Suprapubic skin (tissue), 4 donors: ENCODE measurements at regions not wholly inside any gene's neighbourhood (a gene's known extent, or its start where the extent isn't known, plus 50 kb on each side); places are given as distances from the start of the nearest gene placed in this dataset.
A peak's percentile ranks its signal among the peaks of the same experiment; 100 is the strongest.

Experiments
- DNase-seq, 2 donors: peaks; one replicate each; pipeline ENCODE4 v3.0.0-alpha.2; 2019; ENCODE audit warnings: low spot score in 2 of 2
- H3K27ac ChIP-seq: fragments of 200-600 bp; sonication (generic); one replicate; pipeline ENCODE4 v1.5.1; 2019
- H3K27me3 ChIP-seq: fragments of 200-600 bp; sonication (generic); one replicate; pipeline ENCODE4 v1.5.1; 2019
- H3K36me3 ChIP-seq: fragments of 200-600 bp; sonication (generic); one replicate; pipeline ENCODE4 v1.5.1; 2019
- H3K4me1 ChIP-seq: fragments of 200-600 bp; sonication (generic); one replicate; pipeline ENCODE4 v1.5.1; 2019
- H3K4me3 ChIP-seq: fragments of 200-600 bp; sonication (generic); one replicate; pipeline ENCODE4 v1.5.1; 2019; ENCODE audit warnings: mild to moderate bottlenecking
- H3K9me3 ChIP-seq: fragments of 200-600 bp; sonication (generic); one replicate; pipeline ENCODE4 v1.5.1; 2019
- EP300 ChIP-seq: sonication (generic); formaldehyde crosslinking; IDR thresholded peaks from one replicate; pipeline ENCODE4 v1.6.1; 2017; ENCODE audit warnings: antibody characterized with exemption
- POLR2A ChIP-seq, 2 donors: fragments of 450-650 bp; IDR thresholded peaks; one replicate each; pipeline ENCODE4 v1.6.1; 2017; ENCODE audit warnings: antibody characterized with exemption in 2 of 2, mild to moderate bottlenecking in 2 of 2, moderate library complexity in 2 of 2
- POLR2AphosphoS5 ChIP-seq, 3 donors: sonication (generic); formaldehyde crosslinking; IDR thresholded peaks; one replicate each; pipeline ENCODE4 v1.6.1; 2017; ENCODE audit warnings: antibody characterized with exemption in 3 of 3
- WGBS: methylation state at CpG from one replicate; pipeline ENCODE4 v1.1.5; 2018; 5-methylcytosine and 5-hydroxymethylcytosine counted together
- TF ChIP-seq, protein P1 (sequence below), 2 donors: fragments of 200-600 bp in 1 of 2; fragments of 450-650 bp in 1 of 2; sonication (generic) in 1 of 2; IDR thresholded peaks; one replicate each; pipeline ENCODE4 v1.5.1; 2016 to 2019; ENCODE audit warnings: antibody characterized with exemption in 2 of 2, mild to moderate bottlenecking in 1 of 2, moderate library complexity in 1 of 2

DNA sequence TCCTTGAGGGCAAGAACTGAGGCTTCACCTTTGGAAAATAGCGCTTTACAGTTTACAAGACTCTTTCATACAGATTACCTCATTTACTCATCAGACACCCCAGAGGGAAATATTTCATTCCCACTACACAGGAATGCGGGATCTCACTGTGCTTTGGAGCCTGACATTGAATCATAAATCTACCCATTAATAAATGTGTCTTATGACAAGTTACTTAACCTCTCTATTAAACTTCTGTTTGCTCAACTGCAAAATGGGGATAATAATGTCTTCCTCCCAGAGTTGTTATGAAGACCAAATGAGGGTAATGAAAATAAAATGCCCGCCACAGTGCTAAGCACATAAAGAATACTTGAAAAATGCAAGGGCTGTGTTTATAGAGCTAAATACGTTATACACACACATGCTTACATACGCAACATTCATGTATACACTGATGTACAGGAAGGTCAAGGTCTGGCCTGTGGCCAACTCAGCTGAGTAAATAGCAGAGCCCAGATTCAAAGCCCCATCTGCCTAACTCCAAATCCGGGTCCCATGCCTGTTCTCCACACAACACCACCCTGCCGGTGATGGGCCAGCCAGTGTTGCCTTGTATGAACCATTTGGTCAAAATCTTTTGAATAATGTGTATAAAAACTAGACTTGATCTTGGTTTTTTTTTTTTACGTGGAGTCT is 56.6 kb upstream of the CALM2 start:
- no peaks in the 10 kb centered on the region for H3K27me3 ChIP-seq
- no peak overlapping the region for H3K27ac ChIP-seq
- H3K9me3 ChIP-seq, result no peaks in the 10 kb centered on the region
- TF ChIP-seq POLR2AphosphoS5 (IDR thresholded peaks at IDR 0.05) (no peak), EP300 (no peak), POLR2A (IDR thresholded peaks at IDR 0.05) (no peak)
- TF ChIP-seq, protein P1, sequence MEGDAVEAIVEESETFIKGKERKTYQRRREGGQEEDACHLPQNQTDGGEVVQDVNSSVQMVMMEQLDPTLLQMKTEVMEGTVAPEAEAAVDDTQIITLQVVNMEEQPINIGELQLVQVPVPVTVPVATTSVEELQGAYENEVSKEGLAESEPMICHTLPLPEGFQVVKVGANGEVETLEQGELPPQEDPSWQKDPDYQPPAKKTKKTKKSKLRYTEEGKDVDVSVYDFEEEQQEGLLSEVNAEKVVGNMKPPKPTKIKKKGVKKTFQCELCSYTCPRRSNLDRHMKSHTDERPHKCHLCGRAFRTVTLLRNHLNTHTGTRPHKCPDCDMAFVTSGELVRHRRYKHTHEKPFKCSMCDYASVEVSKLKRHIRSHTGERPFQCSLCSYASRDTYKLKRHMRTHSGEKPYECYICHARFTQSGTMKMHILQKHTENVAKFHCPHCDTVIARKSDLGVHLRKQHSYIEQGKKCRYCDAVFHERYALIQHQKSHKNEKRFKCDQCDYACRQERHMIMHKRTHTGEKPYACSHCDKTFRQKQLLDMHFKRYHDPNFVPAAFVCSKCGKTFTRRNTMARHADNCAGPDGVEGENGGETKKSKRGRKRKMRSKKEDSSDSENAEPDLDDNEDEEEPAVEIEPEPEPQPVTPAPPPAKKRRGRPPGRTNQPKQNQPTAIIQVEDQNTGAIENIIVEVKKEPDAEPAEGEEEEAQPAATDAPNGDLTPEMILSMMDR (IDR thresholded peaks at IDR 0.05), result no peak
- H3K36me3 ChIP-seq, result no peaks in the 10 kb centered on the region
- H3K4me1 ChIP-seq, result peaks cover 6% of the 10 kb centered on the region
- WGBS, result 88% methylated on average over 8 of the region's 8 CpGs
- H3K4me3 ChIP-seq, result no peak overlapping the region
- no peak for DNase-seq

DNA sequence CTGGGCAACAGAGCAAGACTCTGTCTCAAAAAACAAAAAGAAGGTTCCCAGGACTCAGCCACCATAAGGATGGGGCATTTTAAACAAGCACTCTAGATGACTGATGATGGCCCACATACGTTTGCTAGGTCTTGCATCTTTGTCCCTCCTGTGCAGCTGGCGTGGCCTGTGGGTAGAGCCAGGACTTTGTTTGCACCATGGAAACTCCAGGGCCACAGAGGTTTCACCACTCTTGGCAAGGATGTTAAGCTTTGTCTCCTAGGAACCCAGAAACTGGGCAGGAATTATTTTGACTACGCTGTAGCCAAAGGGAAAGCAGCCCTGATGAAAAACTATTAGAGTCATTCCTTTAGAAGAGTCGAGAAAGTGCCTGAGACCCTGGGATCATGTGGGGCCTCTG is 54.1 kb upstream of the CALM2 start:
- WGBS, result 40% methylated on average over 4 of the region's 4 CpGs
- H3K27ac ChIP-seq, result no peak overlapping the region

DNA sequence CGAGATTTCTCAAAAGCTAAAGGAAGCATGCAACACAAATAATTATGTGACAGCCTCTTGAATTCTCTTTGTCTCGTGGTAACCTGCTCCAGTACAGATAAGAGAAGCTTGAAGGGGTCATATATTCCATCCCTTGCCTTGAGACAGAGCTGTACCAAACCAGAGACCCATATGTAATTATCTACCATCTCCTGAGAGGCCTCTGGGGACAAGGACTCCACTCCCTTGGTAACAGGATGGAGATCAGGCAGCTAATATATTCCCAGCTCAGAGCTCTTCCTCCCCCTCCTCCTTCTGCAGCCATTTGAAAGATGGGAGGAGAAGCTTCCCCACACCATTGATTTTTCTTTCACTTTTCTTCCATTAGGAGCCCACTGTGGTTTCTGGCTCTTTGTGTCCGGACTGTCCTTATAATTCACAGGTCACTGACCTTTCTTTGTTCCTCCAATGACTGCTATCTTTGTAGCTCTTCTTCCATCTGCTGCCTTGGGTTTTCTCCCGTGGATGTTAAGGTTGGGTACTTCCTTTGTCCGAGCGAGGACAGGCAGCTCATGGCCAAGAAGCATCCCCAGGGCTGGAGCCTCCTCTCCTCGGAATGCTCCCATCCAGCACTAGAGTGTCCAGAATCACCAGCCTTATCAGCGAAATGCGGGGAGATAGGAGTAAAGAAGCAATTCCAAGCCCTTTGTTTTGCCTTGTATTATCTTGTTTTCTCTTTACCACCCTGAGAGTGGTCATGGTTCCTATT is 51.4 kb upstream of the CALM2 start:
- Histone ChIP-seq H3K36me3 (no peaks in the 10 kb centered on the region), H3K4me3 (no peak overlapping the region), H3K9me3 (no peaks in the 10 kb centered on the region), H3K4me1 (peaks cover 6% of the 10 kb centered on the region), H3K27me3 (no peaks in the 10 kb centered on the region), H3K27ac (no peak overlapping the region)
- 92% methylated on average over 9 of the region's 9 CpGs for WGBS
- TF ChIP-seq POLR2AphosphoS5 (IDR thresholded peaks at IDR 0.05) (no peak), EP300 (no peak), POLR2A (IDR thresholded peaks at IDR 0.05) (no peak)
- TF ChIP-seq, protein P1 (IDR thresholded peaks at IDR 0.05), result no peak
- no peak for DNase-seq

More for the DNA sequence above, 54.1 kb upstream of the CALM2 start:
- Histone ChIP-seq H3K27me3 (no peaks in the 10 kb centered on the region), H3K36me3 (no peaks in the 10 kb centered on the region), H3K4me3 (no peak overlapping the region), H3K9me3 (no peaks in the 10 kb centered on the region), H3K4me1 (peaks cover 6% of the 10 kb centered on the region)
- TF ChIP-seq POLR2A (IDR thresholded peaks at IDR 0.05) (no peak), POLR2AphosphoS5 (IDR thresholded peaks at IDR 0.05) (no peak)
- TF ChIP-seq, protein P1 (IDR thresholded peaks at IDR 0.05), result no peak
- peak in 1 of 2 donors; percentile 75 for DNase-seq

DNA sequence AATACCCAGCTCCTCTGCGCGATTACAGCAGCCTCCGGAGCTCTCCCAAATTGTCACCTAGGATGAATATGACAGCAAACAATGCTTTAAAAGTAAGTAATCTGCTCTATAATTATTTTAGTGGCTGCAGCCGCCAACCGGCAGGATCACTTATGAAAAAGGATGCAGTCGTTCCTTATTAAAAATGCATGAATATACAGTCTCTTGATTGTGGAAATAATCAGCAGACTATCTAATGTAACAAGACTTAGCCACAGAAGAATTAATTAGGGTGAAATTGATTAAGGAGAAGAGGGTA is 50.6 kb upstream of the CALM2 start:
- Histone ChIP-seq H3K4me3 (no peak overlapping the region), H3K4me1 (peaks cover 6% of the 10 kb centered on the region), H3K27me3 (no peaks in the 10 kb centered on the region), H3K36me3 (no peaks in the 10 kb centered on the region), H3K9me3 (no peaks in the 10 kb centered on the region), H3K27ac (no peak overlapping the region)
- DNase-seq, result no peak
- WGBS, result 89% methylated on average over 6 of the region's 6 CpGs
- no peak for TF ChIP-seq POLR2A (IDR thresholded peaks at IDR 0.05)

DNA sequence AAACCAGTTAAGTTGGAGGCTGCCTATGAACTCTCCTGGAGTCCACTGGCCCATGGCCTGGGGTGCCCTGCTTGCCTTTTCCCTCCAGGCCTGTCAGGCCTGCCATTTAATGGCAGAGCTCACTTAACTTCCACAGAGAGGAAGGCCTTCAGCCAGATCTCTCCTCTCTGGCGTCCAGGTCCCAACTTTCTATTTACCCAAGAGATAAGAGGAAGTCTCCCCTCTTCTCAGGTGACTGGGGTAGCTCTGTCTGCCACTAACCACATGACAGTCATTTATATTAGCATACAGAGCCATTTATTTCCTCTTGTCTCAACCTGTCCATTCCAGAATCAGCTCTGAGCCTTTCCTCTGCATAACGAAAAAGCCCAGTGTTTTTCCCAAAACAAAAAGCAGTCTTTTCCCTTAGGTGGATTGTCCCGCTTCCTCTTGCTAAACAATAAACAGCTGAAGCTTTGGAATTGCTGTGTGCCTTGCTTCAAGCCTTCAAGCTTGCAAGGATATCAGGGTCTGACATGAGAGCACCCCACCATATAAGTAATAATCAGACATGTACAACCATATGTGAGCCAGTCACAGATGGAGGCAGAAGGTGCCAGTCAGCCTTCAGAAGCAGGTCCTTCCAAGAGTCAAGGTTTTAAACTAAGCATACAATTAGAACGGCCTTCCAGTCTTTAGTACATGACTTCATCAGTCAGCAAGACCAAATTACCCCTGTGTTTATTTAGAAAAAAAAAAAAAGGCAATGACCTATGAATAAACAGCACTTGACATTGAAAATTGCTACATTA is 50.0 kb upstream of the CALM2 start:
- Histone ChIP-seq H3K27ac (peak overlapping the region; percentile 7), H3K36me3 (no peaks in the 10 kb centered on the region), H3K4me1 (peaks cover 6% of the 10 kb centered on the region), H3K9me3 (no peaks in the 10 kb centered on the region), H3K27me3 (no peaks in the 10 kb centered on the region), H3K4me3 (no peak overlapping the region)
- 67% methylated on average over 4 of the region's 4 CpGs for WGBS
- TF ChIP-seq POLR2AphosphoS5 (IDR thresholded peaks at IDR 0.05), result no peak
- DNase-seq, result no peak
